ENCODE measurements at regions not wholly inside any gene's neighbourhood (a gene's known extent, or its start where the extent isn't known, plus 50 kb on each side); places are given as distances from the start of the nearest gene placed in this dataset.

DNA sequence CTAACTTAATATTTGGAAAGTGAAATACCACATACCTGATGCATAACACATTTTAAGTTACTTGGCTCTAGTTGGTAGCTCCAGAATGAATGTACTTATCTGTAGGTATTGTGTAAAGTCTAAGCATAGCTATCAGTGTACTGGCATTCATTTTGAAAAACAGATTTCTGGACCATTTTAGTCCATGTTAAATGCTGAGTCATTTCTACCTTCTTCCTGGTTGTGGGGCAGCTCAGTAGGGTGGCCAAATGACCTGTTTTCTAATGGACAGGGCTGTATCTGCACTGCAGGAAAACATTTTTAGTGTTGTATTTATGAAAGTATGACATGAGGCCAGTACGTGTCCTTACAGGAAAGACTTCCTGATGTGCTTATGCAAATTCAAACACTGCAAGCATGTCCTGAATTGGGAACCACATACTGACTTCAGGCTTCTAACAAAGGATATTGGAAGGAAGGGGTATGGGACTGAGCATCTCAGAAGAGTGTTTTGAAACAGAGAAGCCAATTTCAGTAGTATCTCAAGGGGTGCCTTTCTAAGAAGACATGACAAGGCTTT lies 300.3 kb upstream of the B3GALT2 start:
- TF ChIP-seq CTCF (IDR thresholded peaks at IDR 0.05; ENCODE audit: control extremely low read depth, extremely low read depth, low read depth, missing control alignments) = no peak
- ChIA-PET POLR2A (no interaction called here), CTCF (interaction anchor here (0.7 kb wide), 1 partner anchor 10 kb away, joined by 3 read pairs; no protein-coding TSS in a partner anchor)
- DNase-seq (ENCODE audit: extremely low spot score) = no peak

DNA sequence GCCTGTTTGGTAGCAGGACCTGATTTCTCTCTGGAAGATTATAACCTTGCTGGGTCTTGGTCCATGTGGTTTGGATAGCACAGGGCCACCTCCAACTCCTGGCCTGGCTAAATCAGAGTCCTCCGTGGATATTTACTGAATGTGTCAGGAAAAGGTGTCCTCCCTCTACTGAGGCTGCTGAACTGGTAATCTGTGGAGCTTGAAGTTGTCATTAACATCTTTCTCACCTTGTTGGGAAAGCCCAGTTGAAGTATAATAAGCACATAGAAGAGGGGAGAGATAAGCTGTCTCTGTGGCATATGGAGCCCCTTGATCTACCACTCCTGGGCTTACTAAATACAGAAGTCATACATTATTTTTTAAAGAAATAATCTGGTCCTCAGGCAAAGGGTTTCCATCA lies 294.3 kb upstream of the B3GALT2 start:
- ChIA-PET CTCF (interaction anchor here (1.0 to 2.2 kb wide), 2 partner anchors 8 to 10 kb away, joined by 3 to 5 read pairs; no protein-coding TSS in a partner anchor), POLR2A (no interaction called here)
- TF ChIP-seq CTCF (IDR thresholded peaks at IDR 0.05; ENCODE audit: control extremely low read depth, extremely low read depth, low read depth, missing control alignments) = no peak
- no peak for DNase-seq (ENCODE audit: extremely low spot score)

GRCh38 chr1:193479187-193479586 lies 292.8 kb upstream of the B3GALT2 start:
- POLR2A ChIA-PET = no interaction called here
- CTCF ChIA-PET = interaction anchor here (2.2 kb wide), 1 partner anchor 11 kb away, joined by 5 read pairs; no protein-coding TSS in a partner anchor
- peak; percentile 22 for DNase-seq (ENCODE audit: extremely low spot score)
- TF ChIP-seq CTCF (IDR thresholded peaks at IDR 0.05; ENCODE audit: control extremely low read depth, extremely low read depth, low read depth, missing control alignments) = no peak

DNA sequence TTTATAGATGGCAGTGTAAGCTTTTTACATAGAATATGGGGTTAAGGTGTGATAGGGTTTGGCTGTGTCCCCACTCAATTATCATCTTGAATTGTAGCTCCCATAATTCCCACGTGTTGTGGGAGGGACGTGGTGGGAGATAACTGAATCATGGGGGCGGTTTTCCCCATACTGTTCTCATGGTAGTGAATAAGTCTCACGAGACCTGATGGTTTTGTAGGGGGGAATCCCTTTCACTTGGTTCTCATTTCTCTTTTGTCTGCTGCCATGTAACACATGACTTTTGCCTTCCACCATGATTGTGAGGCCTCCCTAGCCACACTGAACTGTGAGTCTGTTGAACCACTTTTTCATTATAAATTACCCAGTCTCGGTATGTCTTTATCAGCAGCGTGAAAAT lies 290.3 kb upstream of the B3GALT2 start:
- no peak for TF ChIP-seq CTCF (IDR thresholded peaks at IDR 0.05; ENCODE audit: control extremely low read depth, extremely low read depth, low read depth, missing control alignments)
- no peak for DNase-seq (ENCODE audit: extremely low spot score)
- ChIA-PET CTCF (interaction anchor here (0.8 kb wide), 1 partner anchor 10 kb away, joined by 3 read pairs; no protein-coding TSS in a partner anchor), POLR2A (no interaction called here)

DNA sequence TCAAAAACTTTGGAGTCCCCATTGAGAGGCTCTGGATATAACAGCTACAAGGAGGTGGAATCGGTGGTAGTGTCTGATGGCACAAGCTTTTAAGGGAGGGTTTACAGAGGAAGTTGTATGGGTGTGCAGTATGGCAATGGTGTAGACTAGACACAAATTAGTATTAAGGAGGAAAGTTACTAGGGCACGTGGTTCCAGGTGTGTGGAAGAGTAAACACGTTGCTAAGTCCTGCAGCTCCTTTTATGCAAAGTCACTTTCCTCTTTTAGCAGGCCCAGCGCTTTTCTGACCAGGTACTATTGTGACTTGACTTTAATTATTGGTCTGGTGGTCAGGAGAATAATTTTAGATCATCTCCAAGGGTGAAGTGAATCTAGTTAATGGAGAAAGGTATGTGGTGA lies 287.5 kb upstream of the B3GALT2 start:
- ChIA-PET CTCF (interaction anchor here (1.6 kb wide), 1 partner anchor 9 kb away, joined by 5 read pairs; no protein-coding TSS in a partner anchor), POLR2A (no interaction called here)

GRCh38 chr1:193472838-193473398 lies 286.5 kb upstream of the B3GALT2 start:
- POLR2A ChIA-PET = no interaction called here
- CTCF ChIA-PET = interaction anchor here (1.2 to 1.6 kb wide), 2 partner anchors 8 to 10 kb away, joined by 3 to 5 read pairs; no protein-coding TSS in a partner anchor
- no peak for DNase-seq (ENCODE audit: extremely low spot score)
- no peak for TF ChIP-seq CTCF (IDR thresholded peaks at IDR 0.05; ENCODE audit: control extremely low read depth, extremely low read depth, low read depth, missing control alignments)

More for the DNA sequence above, 287.5 kb upstream of the B3GALT2 start:
- no peak for TF ChIP-seq CTCF (IDR thresholded peaks at IDR 0.05; ENCODE audit: control extremely low read depth, extremely low read depth, low read depth, missing control alignments)
- DNase-seq (ENCODE audit: extremely low spot score) = no peak

All from GM10248 (cell line).